NT2/D1 (cell line): ENCODE measurements at regions not wholly inside any gene's neighbourhood (a gene's known extent, or its start where the extent isn't known, plus 50 kb on each side); places are given as distances from the start of the nearest gene placed in this dataset.

Experiments
- SUZ12 ChIP-seq: IDR thresholded peaks from 2 replicates; pipeline ENCODE4 v1.6.1; 2011; ENCODE audit not compliant: insufficient read length, insufficient read depth; ENCODE audit errors: extremely low read depth
- ZNF274 ChIP-seq: IDR thresholded peaks from 2 replicates; pipeline ENCODE4 v1.6.1; 2011; ENCODE audit warnings: mild to moderate bottlenecking, low read depth, low read length

- no peak for TF ChIP-seq ZNF274
- no peak for TF ChIP-seq SUZ12
Observed at GRCh38 chr10:126836009-126836408, 69.2 kb upstream of the DOCK1 start.
